Cardiac fibroblast (primary cell): ENCODE measurements at regions not wholly inside any gene's neighbourhood (a gene's known extent, or its start where the extent isn't known, plus 50 kb on each side); places are given as distances from the start of the nearest gene placed in this dataset.

Experiments used
- DNase-seq, 2 donors: peaks; one replicate each; pipeline versions ENCODE4 v3.0.0 to v3.0.0-alpha.2; 2010; ENCODE audit warnings: low read depth in 2 of 2
- H3K4me3 ChIP-seq, 2 donors: replicated peaks in 1 of 2; 1 replicate in 1 of 2; 2 replicates in 1 of 2; pipeline ENCODE4 v1.5.1; 2011; ENCODE audit warnings: low read depth in 2 of 2, low read length in 2 of 2, mild to moderate bottlenecking in 2 of 2, moderate library complexity in 1 of 2
- CTCF ChIP-seq: IDR thresholded peaks from one replicate; pipeline ENCODE4 v1.5.1; 2011; ENCODE audit warnings: low read depth, mild to moderate bottlenecking, low read length, inconsistent platforms

- TF ChIP-seq CTCF = no peak
- DNase-seq = peak; percentile 12 to 33
- H3K4me3 ChIP-seq = no peak overlapping the region
Observed at GRCh38 chr1:103266036-103266435, 157.7 kb upstream of the COL11A1 start.

- DNase-seq = peak in 1 of 2 donors; percentile 5
- TF ChIP-seq CTCF = no peak
Observed at GRCh38 chr1:103265551-103265950, 157.2 kb upstream of the COL11A1 start.

GRCh38 chr1:103259982-103260381 lies 151.7 kb upstream of the COL11A1 start:
- no peak for TF ChIP-seq CTCF
- H3K4me3 ChIP-seq = no peak overlapping the region
- no peak for DNase-seq

More at GRCh38 chr1:103265551-103265950, 157.2 kb upstream of the COL11A1 start:
- H3K4me3 ChIP-seq = no peak overlapping the region

- no peak overlapping the region for H3K4me3 ChIP-seq
- DNase-seq = peak; percentile 6 to 50
- no peak for TF ChIP-seq CTCF
Observed at GRCh38 chr1:103256490-103256889, 148.2 kb upstream of the COL11A1 start.

- no peak overlapping the region for H3K4me3 ChIP-seq
- DNase-seq = no peak
- no peak for TF ChIP-seq CTCF
Observed at GRCh38 chr1:103254691-103255090, 146.4 kb upstream of the COL11A1 start.

- peak; percentile 5 to 7 for DNase-seq
- no peak for TF ChIP-seq CTCF
- no peak overlapping the region for H3K4me3 ChIP-seq
Observed at GRCh38 chr1:103250441-103250861, 142.1 kb upstream of the COL11A1 start.

- no peak for TF ChIP-seq CTCF
- no peak for DNase-seq
Observed at GRCh38 chr1:103248417-103249102, 140.2 kb upstream of the COL11A1 start.

More at GRCh38 chr1:103248417-103249102, 140.2 kb upstream of the COL11A1 start:
- no peak overlapping the region for H3K4me3 ChIP-seq
